ENCODE measurements at regions not wholly inside any gene's neighbourhood (a gene's known extent, or its start where the extent isn't known, plus 50 kb on each side); places are given as distances from the start of the nearest gene placed in this dataset.

DNA sequence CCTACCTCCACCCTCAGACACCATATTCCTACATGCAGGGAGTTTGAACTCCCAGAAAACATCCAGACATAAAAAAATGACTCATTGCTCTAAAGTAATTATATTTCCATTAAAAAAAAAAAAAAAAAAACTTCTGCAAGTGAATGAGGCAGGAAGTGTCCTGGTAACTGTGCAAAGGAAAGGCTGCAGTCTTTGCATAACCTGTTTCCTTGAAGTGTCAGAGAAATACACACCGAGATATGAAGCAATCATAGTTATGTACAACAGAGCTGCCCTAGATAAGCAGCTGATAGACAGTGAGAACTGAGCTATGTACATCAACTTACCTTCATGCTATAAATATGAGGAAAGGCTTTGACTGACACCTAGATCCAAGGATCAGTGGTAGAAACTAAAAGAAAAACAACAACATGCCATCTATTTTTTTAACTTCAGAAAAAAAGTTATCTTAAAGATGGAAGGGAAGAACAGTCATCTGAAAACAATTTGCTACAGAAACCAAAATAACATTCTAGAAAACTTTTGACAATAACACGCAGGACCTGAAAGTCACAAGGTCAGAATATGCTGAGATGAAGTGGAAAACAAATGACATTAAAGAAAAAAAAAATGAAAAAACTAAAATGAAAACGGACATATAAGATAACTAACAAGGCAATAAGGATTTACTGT lies 263.2 kb downstream of the SEC23A start:
- H3K27ac ChIP-seq (ENCODE audit: insufficient read depth, low read length): no peak overlapping the region
- no peak overlapping the region for H2BK15ac ChIP-seq (ENCODE audit: low read depth, low read length)
- no peak overlapping the region for H3K4ac ChIP-seq (ENCODE audit: low read depth, low read length)
- H3K27me3 ChIP-seq (ENCODE audit: control insufficient read depth, insufficient read depth, low read length): no peaks in the 10 kb centered on the region; the same call in 1 of the 2 replicates
- H3K18ac ChIP-seq (ENCODE audit: low read depth, low read length): no peak overlapping the region
- CTCF ChIA-PET: no interaction called here
- no peak overlapping the region for H3K4me3 ChIP-seq (ENCODE audit: insufficient read depth, low read depth, low read length)
- POLR2A ChIA-PET (ENCODE audit: unreplicated experiment): interaction anchor here (0.7 kb wide), 1 partner anchor 28 kb away, joined by 10 read pairs; no protein-coding TSS in a partner anchor
- in situ Hi-C loops (cut with MboI; ENCODE audit: low sequenced_read_pairs) (no loop called here), intact Hi-C loops (cut with micrococcal nuclease) (no loop called here), dilution Hi-C loops (cut with HindIII; ENCODE audit: low sequenced_read_pairs, unreplicated experiment) (no loop called here)
- no peak overlapping the region for H3K9ac ChIP-seq (ENCODE audit: low read depth, low read length)
- no peak overlapping the region for H4K8ac ChIP-seq (ENCODE audit: low read depth in 2 of 2, low read length in 2 of 2)
- DNase-seq: no peak
- no TSS peak for BruUV-seq (replicated peaks)
- WGBS, 2 experiments (ENCODE audit: extremely low coverage in 2 of 2, insufficient read length in 1 of 2): no CpG with 5 or more reads among the region's 3 CpGs
- no peak overlapping the region for H4K91ac ChIP-seq (ENCODE audit: insufficient read depth, low read depth, low read length)
- no peak overlapping the region for H2BK20ac ChIP-seq (ENCODE audit: low read depth, low read length)
- no peaks in the 10 kb centered on the region for H3K9me1 ChIP-seq (ENCODE audit: insufficient read depth, low read length)
- TF ChIP-seq MXI1 (IDR thresholded peaks at IDR 0.05; ENCODE audit: borderline replicate concordance, low read depth, low read length) (no peak), CEBPB (IDR thresholded peaks at IDR 0.05; ENCODE audit: low read depth, low read length) (0 out of 2 replicates have a peak, but pooled peaks have one; percentile 13)
- H3K79me1 ChIP-seq (ENCODE audit: low read depth in 1 of 2, low read length in 2 of 2): no peaks in the 10 kb centered on the region
- no peak overlapping the region for H3K56ac ChIP-seq (ENCODE audit: extremely low read depth, insufficient read depth, low read length)
- ATAC-seq (ENCODE audit: low read depth): no peak
- no peak overlapping the region for H2BK5ac ChIP-seq (ENCODE audit: low read depth, low read length, poor library complexity, severe bottlenecking)
- H3K9me3 ChIP-seq (ENCODE audit: control insufficient read depth, insufficient read depth, low read length): no peaks in the 10 kb centered on the region
- no peak overlapping the region for H4K5ac ChIP-seq (ENCODE audit: low read depth, low read length)
- no peak overlapping the region for H3K14ac ChIP-seq (replicated peaks; ENCODE audit: low read depth, low read length)
- no peak overlapping the region for H2BK120ac ChIP-seq (ENCODE audit: low read depth, low read length)
- H2AK5ac ChIP-seq (ENCODE audit: low read depth, low read length): no peak overlapping the region
- no peaks in the 10 kb centered on the region for H4K20me1 ChIP-seq (ENCODE audit: insufficient read depth, low read length)
- no peak overlapping the region for H2AK9ac ChIP-seq (replicated peaks; ENCODE audit: low read depth, low read length, poor library complexity)
- H3K4me1 ChIP-seq (ENCODE audit: control insufficient read depth, insufficient read depth, low read length): no peaks in the 10 kb centered on the region
- no peak overlapping the region for H2AFZ ChIP-seq (replicated peaks; ENCODE audit: low read length, poor library complexity)
- no peak overlapping the region for H3K4me2 ChIP-seq (ENCODE audit: low read depth, low read length)
- H3K23ac ChIP-seq (ENCODE audit: low read depth, low read length): no peak overlapping the region
- no peaks in the 10 kb centered on the region for H3K36me3 ChIP-seq (ENCODE audit: control insufficient read depth, insufficient read depth, low read length)
